CD4-positive, alpha-beta T cell treated with Interleukin-17A for 1 hour (primary cell): ENCODE measurements at regions not wholly inside any gene's neighbourhood (a gene's known extent, or its start where the extent isn't known, plus 50 kb on each side); places are given as distances from the start of the nearest gene placed in this dataset.

Source experiments
- DNase-seq: peaks from one replicate; pipeline ENCODE4 v3.0.0-alpha.2; 2020

DNA sequence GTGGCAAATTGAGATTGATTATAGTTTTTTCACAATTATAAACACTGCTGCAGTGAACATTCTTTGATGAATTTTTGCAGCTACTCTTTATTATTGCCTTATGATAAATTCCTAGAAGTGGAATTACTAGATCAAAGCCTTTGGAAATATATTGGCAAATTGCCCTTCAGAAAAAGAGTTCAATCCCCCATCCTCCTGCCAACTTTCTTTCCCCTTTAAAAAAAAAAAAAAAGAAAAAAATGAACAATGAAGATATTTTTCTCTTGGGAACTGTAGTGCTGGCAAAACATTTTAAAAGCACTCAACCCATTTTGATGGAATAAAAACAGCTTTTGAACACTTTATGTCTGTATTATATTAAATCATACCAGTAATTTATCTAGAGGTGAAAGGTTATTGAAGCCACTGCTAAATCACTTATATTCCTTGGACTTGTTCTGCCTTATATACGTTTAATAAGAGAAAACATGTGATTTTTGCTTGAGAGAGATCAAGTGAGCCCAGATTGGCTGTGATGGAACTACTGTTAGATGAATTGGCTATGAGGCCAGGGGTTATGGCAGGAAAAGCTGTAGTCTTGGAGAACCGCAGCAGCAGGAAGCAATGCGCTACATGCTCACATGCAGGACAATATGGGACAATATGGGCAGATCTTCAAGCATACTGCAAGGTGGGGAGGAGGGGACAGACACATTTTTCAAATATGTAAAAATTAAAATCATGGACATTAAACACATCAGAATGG lies 212.8 kb upstream of the C2CD4B start:
- DNase-seq = no peak

DNA sequence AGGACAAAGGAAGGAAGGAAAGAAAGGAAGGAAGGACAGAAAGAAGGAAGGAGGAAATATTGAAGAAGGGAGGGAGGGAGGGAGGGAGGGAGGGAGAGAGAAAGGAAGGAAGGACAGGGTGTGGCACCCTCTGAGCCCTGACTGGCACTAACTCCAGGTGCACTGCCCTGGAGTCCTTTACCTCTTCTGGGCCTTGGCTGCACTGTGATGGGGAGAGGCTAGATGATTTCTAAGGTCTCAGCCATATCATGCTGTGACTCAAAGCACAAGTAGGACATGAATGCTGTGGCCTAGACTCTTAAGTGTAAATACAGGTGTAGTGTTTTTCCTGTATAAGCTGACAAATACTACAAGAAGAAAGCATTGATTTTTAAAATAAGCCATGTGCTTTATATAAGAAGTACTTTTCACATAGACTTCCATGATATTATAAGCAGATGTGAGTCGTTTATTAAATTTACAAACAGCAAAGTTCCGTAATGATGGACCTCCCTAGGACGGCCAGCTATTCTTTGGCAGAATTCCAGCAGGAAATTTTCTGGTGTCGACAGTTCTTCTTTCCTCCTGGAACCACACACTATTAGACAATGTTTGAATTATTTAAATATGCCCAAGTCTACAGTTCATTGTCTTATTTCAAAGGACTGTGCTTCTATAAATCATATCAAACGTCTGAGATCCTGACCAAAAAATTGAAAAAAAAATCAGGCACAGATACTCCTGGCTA lies 213.8 kb upstream of the C2CD4B start:
- no peak for DNase-seq

DNA sequence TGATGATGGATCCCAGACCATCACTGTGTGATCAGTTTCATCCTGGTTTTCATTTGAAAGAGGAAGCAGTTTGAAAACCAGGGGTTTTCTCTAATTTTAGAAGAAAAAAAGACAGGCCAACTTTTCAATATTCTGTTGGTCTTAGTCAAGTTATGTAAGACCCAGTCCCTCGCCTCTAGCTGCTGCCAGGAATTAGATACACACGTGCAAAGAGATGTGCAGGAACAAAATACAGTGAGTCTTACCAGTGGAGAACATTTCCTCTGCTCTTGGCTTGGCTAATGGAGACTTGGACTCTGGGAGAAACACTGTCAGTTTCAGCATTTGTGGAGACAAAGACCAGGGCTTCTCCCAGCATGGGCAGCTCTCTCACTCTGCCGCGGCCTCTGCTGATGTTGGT lies 214.9 kb upstream of the C2CD4B start:
- no peak for DNase-seq

DNA sequence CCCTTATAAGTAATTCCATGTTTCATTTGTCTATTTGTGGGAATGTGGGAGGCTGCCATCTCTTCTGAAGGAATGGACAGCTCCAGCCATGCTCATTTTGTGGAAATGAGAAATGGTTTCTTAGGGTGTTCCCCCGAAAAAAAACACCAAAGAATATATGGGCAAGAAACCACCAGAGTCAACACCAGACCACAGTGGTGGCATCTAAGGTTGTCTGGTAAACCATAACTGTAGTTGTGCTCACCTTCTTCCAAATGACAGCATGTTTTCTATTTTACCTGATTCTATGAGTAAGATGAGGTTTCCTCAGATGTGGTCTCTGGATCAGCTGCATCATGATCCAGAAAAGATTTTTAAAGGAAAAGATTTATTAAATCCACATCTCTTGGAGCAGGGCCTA lies 217.0 kb upstream of the C2CD4B start:
- DNase-seq = no peak

DNA sequence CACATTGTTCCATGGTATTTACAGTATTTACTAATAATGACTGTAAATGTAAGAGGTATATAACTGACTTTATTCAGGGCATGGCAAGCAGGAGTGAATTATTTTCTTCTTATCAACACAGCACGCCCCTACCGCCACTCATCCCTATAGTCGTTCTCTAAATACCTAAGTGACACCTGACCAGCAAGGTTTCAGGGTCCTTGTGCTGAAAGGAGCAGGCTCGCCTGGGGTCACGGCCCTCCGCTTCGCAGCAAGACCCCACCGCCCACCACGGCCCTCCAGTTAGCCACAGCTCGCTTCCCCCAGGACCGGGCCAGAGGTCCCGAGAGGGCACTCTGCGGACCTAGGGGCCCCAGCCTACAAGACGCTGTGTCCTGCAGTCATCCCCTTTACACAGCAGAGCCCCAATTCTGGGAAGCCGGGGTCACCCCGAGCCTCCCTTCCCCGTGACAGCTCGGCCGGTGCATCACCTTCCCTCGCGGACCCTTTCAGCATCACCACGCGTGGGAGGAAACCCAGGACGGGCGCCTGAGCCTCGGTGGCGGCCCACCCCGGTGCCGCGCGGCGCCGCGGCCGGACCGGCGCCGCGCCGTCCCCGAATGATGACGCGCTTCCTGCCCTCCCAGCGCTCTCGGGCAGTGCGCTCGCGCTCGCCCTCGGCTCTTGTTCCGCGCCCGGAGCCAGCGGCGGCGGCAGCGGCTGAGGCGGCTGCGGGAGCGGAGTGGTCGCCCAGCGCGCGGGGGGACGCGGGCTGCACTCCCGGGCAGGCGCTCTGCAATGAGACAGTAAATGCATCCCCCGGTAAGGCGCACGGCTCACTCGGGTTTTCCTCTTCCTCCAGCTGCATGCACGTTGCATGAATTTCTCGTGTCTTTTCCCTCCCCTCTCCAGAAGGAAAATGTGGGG lies 225.1 kb upstream of the C2CD4B start, which contains the start of gene TLN2:
TSS of gene TLN2 (plus strand) at position 666 of the 906 bp plus-strand sequence.
- peak; percentile 50 for DNase-seq

DNA sequence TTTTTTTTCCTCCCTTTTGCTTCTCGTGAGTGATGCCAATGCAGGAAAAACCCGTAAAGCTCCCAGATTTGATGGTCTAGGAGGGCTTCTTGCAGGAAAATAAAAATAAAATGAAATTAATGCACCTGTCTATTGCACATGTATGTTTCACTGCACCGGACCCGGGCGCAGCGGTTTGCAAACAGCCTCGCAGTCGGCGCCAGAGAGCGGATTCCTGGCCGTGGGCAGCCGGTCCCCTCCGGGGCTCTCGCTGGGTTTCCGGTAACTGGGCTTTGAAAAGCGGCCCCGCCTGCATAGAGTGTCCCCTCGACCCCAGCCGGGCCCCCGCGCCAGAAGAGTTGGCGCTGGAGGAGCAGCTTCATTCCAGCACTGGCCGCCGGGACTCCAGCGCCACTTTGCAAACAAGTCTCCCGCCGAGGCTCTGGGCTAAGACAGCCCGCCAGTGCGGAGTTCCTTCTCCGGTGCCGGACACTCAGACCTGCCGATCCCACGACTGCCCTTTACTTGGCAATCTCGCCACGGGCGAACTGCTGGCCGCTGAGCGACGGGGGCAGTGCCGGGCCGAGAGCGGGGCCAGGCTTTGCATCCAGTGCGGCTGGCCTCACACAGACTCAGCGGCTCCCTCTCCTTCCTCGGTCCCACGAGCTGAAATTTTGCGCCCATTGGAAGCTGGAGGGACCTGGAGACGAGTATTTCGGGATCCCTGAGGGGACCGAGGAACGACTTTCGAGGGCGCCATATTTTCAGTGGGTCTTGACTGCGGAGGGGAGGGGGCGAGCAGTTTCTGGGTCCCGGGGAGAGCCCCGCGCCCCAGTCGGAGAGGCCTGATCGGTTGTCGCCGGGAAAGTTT lies 225.9 kb upstream of the C2CD4B start:
- peak; percentile 6 for DNase-seq

DNA sequence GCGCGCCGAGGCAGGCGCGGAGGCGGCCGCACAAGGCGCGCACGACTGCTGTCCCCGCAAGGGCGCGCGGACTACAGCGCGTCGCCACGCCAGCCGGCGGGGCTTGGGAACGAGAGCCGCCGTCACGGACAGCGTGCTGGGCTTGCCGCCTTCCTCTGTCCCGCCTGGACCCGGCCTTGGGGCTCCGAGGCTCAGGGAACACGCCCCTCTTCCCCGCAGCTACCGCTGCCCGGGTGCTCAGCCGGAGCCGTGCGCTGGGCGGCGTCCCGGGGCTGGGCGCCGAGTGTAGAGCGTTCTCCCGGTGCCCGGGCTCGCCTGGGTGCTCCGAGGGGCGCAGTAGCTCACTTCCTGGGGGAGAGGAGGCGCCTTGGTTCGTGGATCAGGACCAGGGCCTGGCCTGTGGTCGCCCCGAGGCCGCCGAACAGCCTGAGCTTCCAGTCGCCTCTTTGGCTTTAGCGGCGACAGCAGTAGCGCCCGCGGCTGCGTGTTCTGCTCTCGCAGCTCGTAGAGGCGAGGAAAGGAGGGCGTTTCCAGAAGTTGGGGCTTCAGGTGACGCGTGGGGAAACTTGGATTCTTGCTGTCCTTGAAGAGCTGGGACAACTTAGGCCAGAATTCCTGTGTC lies 226.7 kb upstream of the C2CD4B start:
- DNase-seq = peak; percentile 7

DNA sequence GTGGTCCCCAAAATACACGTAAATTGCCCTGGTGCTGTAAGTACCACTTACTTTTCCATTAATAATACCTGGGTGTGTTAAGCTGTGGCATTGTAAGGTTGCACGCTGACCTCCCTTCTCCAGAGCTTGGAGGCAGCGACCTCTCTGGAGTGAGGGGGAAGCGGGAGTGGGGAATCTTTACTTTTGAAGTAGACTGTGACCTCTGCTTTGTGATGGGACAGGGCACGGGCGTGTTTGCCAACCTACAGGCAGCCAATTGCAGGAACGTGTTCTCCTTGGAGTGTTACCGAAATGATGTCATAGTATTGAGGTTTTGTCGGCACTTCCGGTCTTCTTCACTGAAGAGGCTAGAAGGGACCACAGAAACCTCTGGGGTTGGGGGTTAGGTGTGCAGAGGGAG lies 227.3 kb upstream of the C2CD4B start:
- DNase-seq = peak; percentile 9

DNA sequence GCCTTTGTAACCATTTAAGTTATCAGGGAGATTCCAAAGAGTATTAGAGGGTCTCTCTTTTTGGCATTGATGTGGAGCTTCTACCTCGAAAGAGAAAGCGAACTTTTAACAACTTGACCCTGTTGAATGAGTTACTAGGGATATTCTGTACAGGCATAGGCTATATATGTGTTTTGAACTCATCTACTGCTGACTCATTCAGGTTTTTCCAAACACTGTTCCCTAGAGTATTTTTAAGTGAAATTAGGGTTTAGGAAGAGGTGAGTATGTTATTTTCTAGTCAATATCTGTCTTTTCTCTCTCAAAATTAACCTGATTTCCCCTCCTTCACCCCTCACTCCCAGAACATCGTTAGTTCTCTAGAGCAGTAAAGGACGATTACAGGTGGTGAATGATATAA lies 228.1 kb upstream of the C2CD4B start:
- no peak for DNase-seq

DNA sequence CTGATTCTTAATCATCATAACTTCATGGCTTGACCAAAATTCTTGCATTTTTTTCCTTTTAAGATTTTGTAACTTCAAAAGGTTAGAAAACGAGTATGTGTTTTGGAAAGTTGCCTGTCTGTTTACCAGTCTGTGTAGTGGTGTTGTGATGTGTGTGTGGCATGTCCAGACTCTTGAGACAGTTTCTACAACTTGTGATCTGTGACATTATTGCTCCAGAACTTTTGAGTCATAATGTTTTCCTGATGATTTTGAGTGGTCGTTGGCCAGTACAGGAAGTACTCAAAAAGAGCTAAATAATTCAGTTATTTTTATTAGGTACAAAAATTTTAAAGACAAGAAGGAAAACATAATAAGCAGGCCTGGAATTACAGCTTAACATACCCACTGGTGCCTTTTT lies 229.0 kb upstream of the C2CD4B start:
- no peak for DNase-seq

DNA sequence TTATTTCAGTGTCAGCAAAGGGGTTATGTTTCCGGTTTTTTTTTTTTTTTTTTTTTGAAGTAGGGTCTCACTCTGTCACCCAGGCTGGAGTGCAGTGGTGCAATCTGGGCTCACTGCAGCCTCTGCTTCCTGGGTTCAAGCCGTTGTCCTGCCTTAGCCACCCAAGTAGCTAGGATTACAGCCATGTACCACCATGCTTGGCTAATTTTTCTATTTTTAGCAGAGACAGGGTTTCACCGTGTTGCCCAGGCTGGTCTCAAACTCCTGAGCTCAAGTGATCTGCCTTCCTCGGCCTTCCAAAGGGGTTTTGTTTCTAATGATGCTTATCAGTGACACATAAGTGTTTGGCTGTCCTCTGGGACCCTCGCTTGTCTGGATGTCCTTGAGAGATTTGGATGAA lies 235.7 kb upstream of the C2CD4B start:
- DNase-seq = no peak

DNA sequence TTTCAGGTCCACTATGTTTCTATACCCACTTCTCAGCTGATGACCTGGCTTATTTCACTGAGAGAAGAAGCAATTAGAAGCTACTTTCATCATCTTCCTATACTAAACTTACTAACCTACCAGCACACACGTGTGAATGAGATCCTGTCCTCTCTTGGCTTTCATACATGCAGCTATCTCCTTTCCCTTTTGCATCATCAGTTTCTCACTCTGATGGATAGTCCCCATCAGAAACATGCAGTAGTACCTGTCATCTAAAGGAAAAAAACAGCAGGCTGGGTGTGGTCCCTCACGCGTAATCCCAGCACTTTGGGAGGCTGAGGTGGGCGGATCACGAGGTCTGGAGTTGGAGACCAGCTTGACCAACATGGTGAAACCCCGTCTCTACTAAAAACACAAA lies 237.6 kb upstream of the C2CD4B start:
- DNase-seq = no peak

DNA sequence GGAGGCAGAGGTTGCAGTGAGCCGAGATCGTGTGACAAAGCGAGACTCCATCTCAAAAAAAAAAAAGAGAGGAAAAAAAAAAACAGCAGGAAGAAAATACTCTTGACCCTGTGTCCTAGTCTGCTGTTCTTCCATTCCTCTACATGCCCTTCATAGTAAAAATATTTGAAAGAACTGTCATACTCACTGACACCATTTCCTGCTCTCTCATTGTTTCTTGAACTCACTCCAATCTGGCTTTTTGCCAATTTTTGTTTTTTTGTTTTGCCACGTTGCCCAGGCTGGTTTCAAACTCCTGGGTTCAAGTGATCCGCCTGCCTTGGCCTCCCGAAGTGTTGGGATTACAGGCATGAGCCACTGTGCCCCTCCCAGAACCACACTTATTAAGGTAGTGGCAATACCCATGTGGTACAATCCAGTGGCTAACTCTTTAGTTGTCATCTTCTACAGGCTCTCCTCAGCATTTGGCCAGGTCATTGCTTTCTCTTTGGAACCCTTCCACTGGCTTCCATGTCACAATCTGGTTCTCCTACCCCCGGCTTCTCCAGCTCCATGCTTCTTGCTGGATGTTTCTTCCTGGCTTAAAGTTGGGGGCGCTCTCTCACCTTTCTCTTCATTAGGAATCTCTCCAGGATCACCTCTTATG lies 238.2 kb upstream of the C2CD4B start:
- DNase-seq = no peak

DNA sequence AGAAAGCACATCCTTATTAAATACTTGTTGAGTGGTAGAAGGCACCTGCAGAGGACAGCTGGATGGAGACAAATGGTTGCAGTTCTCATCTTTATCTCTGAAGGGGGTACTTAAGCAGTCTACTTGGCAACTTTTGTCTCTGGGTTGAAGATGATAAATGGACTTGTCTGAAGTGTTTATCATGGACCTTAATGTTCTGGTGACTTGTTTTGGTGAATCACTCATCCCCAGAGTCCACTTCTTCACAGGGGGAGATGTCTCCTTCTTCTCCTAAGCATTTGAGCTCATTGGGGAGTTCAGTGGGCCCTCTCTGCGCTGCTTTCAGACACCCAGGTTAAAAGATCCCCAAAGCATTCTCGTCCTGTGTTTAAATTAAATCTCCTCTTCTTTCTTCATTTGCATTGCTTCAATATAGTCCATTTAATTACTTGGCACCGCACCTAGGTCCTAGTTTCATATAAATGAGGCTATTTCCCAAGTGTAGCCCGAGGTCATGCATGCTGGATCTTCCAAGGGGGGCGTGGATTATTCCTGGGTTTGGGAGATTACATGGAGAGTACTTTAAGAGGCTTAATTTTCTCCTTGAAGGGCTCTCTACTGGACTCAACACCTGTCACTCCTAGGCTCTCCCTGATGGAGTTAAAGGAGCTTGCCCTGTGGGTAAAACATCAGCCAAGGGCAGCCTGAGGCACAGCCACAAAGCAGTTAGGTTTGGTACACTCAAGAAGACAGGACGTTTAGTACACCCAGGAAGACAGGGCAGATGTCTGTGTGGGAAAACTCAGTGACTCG lies 239.3 kb upstream of the C2CD4B start:
- no peak for DNase-seq

DNA sequence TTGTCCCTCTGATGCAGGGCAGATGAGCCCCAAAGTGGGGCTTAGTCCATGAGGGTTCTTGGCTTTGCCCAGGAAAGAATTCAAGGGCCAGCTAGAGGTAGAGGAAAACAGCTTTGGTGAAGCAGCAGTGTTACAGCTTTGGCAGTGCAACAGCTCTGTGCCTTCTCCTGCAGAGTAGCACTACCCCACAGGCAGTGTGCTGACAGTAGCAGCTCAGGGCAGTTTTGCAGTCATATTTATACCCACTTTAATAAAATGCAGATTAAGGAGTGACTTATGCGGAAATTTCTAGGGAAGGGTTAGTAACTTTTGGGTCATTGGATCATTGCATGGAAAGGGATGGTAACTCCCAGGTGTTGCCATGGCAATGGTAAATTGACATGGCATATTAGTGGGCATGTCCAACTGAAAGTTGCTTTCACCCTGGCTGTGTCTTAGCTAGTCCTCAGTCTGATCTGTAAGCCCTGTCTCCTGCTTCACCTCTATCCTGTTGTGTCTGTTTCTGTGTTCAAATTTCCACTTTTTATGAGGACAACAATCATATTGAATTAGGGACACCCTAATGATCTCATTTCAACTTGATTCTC lies 241.3 kb upstream of the C2CD4B start:
- DNase-seq = no peak

DNA sequence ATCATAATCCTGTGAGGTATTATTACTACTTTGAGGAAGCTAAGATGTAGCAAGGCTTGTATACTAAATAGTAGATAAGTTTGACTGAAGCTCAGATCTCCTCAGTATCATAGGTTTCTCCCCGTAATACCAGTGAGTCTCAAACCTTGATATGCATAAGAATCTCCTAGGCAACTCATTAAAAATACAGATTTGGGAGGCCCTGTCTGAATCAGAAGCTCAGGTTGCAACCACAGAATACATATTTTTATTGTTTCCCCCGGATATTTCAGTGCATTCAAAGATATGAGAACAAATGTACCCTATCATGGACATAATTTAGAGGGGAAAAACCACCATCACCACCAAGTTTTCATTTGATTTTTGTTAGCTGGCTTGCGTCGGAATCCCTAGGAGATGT lies 242.1 kb upstream of the C2CD4B start:
- DNase-seq = no peak

DNA sequence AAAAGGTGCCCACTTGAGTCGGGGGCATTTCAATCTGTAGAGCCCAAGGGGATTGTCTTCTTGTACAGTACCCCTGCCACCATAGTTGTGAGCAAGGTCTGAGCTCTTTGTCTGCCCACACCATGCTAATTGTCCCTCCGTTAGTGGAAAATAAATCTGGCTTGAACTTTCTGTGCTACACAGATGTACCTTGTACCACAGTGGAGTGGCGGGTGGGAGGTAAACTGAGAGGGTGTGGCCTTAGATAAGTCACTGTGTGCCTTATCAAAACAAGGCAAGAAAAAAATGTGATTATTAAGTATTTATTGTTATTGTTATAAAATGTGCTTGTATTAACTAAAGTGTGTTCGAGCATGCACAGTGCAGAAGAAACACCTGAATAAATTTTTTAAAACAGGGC lies 242.9 kb upstream of the C2CD4B start:
- DNase-seq = no peak

DNA sequence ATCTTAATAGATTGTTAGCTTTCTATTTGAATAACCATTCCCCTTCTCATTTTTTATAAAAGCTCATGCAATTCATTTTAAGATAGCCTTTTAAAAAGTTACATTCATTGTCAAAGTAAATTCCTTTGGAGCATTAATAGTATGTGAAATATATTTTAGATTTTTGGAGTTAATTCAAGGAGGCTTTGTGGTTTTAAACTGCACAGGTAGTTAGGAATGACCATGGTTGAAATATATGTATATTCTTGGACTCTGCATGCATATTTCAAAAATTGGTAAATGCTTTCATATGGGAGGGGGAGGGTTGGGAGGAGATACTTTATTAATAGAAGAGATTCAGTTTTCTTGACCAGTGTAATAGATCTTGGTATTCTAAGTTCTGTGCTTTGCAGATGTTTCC lies 244.4 kb upstream of the C2CD4B start:
- no peak for DNase-seq

DNA sequence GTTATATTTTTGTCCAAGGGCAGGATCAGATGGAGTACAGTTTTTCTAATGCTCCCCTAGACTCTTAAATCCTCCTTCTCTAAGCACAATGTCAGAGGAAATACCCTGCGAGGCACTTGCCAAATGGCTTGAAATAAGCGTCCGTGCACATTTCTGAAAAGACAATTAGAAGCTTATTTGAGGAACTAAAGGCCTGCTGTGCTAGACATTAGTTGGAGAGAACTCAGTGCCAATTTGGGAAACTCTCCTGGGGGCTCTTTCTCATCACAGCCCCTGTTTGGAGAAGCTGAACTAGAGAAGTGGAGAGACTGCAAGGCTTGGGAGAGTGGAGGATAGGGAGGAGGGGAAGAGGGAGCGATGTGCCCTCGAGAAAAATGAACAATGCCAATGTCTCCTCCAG lies 247.6 kb upstream of the C2CD4B start:
- DNase-seq = no peak

DNA sequence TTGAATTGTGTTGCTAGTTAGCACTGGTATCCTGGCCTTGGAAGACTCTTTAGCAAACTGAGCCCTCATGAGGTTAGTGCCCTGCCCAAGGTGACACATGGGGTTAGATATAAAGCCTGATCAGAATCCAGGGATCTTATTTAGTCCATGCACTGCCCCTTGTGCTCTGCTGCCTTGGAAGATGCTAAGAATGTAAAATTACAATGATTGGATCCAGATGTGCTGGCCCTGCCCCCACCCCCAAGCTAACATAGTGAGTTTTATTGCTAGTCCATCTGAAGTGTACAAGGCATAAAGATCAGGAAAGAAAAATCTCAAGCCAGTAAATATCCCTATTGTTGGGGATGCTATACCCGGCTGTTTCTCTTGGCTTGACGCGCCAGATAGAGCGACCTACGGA lies 248.1 kb upstream of the C2CD4B start:
- no peak for DNase-seq
